Stomach (tissue), 8 donors: ENCODE measurements at regions not wholly inside any gene's neighbourhood (a gene's known extent, or its start where the extent isn't known, plus 50 kb on each side); places are given as distances from the start of the nearest gene placed in this dataset.

Experiments
- DNase-seq, 2 donors: peaks; one replicate each; pipeline versions ENCODE4 v3.0.0 to v3.0.0-alpha.2; 2013 to 2019
- H3K27ac ChIP-seq, 5 donors: fragments of 200-600 bp in 4 of 5; sonication (generic) in 4 of 5; one replicate each; pipeline ENCODE4 v1.5.1; 2013 to 2019; ENCODE audit warnings: mild to moderate bottlenecking in 1 of 5, moderate library complexity in 1 of 5
- H3K27me3 ChIP-seq, 3 donors: fragments of 200-600 bp; sonication (generic); one replicate each; pipeline ENCODE4 v1.5.1; 2017 to 2019; ENCODE audit warnings: mixed run types in 1 of 3
- H3K36me3 ChIP-seq, 4 donors: fragments of 200-600 bp; sonication (generic); 1 replicate in 3 of 4; 2 replicates in 1 of 4; pipeline ENCODE4 v1.5.1; 2016 to 2019
- H3K4me1 ChIP-seq, 4 donors: fragments of 200-600 bp; sonication (generic); one replicate each; pipeline ENCODE4 v1.5.1; 2016 to 2019
- H3K4me3 ChIP-seq, 4 donors: fragments of 200-600 bp; sonication (generic) in 3 of 4; one replicate each; pipeline ENCODE4 v1.5.1; 2016 to 2019; ENCODE audit warnings: mild to moderate bottlenecking in 1 of 4
- H3K9me3 ChIP-seq, 4 donors: fragments of 200-600 bp; sonication (generic); one replicate each; pipeline ENCODE4 v1.5.1; 2016 to 2019
- CTCF ChIP-seq, 7 experiments: fragments of 450-650 bp in 4 of 7; fragments of 200-600 bp in 3 of 7; sonication (generic) in 3 of 7; IDR thresholded peaks; one replicate each; pipeline ENCODE4 v1.5.1; 2016 to 2019; ENCODE audit warnings: antibody characterized with exemption in 7 of 7, control low read depth in 2 of 7, mild to moderate bottlenecking in 1 of 7
- EP300 ChIP-seq: sonication (generic); formaldehyde crosslinking; IDR thresholded peaks from one replicate; pipeline ENCODE4 v1.6.1; 2017; ENCODE audit warnings: antibody characterized with exemption
- POLR2A ChIP-seq, 4 donors: fragments of 450-650 bp; IDR thresholded peaks; one replicate each; pipeline ENCODE4 v1.6.1; 2016; ENCODE audit warnings: antibody characterized with exemption in 4 of 4, control low read depth in 2 of 4, mild to moderate bottlenecking in 1 of 4, moderate library complexity in 1 of 4
- POLR2AphosphoS5 ChIP-seq, 3 donors: sonication (generic); formaldehyde crosslinking; IDR thresholded peaks; one replicate each; pipeline ENCODE4 v1.6.1; 2016; ENCODE audit warnings: antibody characterized with exemption in 3 of 3
- WGBS, 5 donors: extraction: QIAGEN DNeasy Blood & Tissue Kit in 3 of 5; methylation state at CpG; one replicate each; pipeline versions ENCODE4 v1.1.5 to v1.1.7; 2013 to 2018; 5-methylcytosine and 5-hydroxymethylcytosine counted together
- intact Hi-C: fragments of 100-400 bp; cut with DNase I; formaldehyde crosslinking; loops from one replicate; pipeline ENCODE4 v1.15.1; 2023; ENCODE audit warnings: low total_unique reads
- donor health status: healthy with polysubstance abuse.
- donor health status: Bipolar disorder and iron deficiency.
- donor health status: healthy.

- H3K27me3 ChIP-seq = peaks cover 0 to 16% (median 8%) of the 10 kb centered on the region in 3 donors
- intact Hi-C loops = no loop called here
- TF ChIP-seq POLR2A (IDR thresholded peaks at IDR 0.05) = no peak
- no peak for TF ChIP-seq POLR2AphosphoS5 (IDR thresholded peaks at IDR 0.05)
- no peak for TF ChIP-seq CTCF (IDR thresholded peaks at IDR 0.05)
- no peak for TF ChIP-seq EP300
- H3K9me3 ChIP-seq = no peaks in the 10 kb centered on the region
- no peak overlapping the region for H3K27ac ChIP-seq
- no peaks in the 10 kb centered on the region for H3K36me3 ChIP-seq
- WGBS, 5 donors = 78 to 89% (median 87%) methylated on average over 1 of the region's 1 CpG
- H3K4me3 ChIP-seq = no peak overlapping the region
- peaks cover 0 to 16% (median 15%) of the 10 kb centered on the region in 4 donors for H3K4me1 ChIP-seq
- DNase-seq = no peak
These were observed 119.6 kb upstream of the ZNF92 start for GRCh38 chr7:65254061-65254460.

GRCh38 chr7:65251851-65252620 lies 121.6 kb upstream of the ZNF92 start:
- WGBS, 5 donors = 0 to 2% (median 1%) methylated on average over 22 to 64 of the region's 64 CpGs
- Histone ChIP-seq H3K9me3 (no peaks in the 10 kb centered on the region), H3K36me3 (no peaks in the 10 kb centered on the region), H3K4me3 (peak overlapping the region; percentile 56 to 90 (median 74)), H3K4me1 (peaks cover 0 to 16% (median 15%) of the 10 kb centered on the region in 4 donors), H3K27me3 (peaks cover 0 to 16% (median 8%) of the 10 kb centered on the region in 3 donors), H3K27ac (peak overlapping the region in 3 of 5 donors; percentile 7 to 69 (median 28))
- intact Hi-C loops = no loop called here
- TF ChIP-seq POLR2AphosphoS5 (IDR thresholded peaks at IDR 0.05) = no peak
- TF ChIP-seq EP300 = no peak
- TF ChIP-seq POLR2A (IDR thresholded peaks at IDR 0.05) = no peak
- TF ChIP-seq CTCF (IDR thresholded peaks at IDR 0.05) = no peak
- peak; percentile 56 to 85 for DNase-seq

- no peaks in the 10 kb centered on the region for H3K9me3 ChIP-seq
- H3K27ac ChIP-seq = no peak overlapping the region
- DNase-seq = no peak
- TF ChIP-seq EP300 (no peak), POLR2A (IDR thresholded peaks at IDR 0.05) (no peak), CTCF (IDR thresholded peaks at IDR 0.05) (no peak), POLR2AphosphoS5 (IDR thresholded peaks at IDR 0.05) (no peak)
- no peaks in the 10 kb centered on the region for H3K36me3 ChIP-seq
- H3K27me3 ChIP-seq = peaks cover 0 to 16% (median 8%) of the 10 kb centered on the region in 3 donors
- 91 to 96% (median 94%) methylated on average over 18 of the region's 18 CpGs for WGBS, 5 donors
- no peak overlapping the region for H3K4me3 ChIP-seq
- intact Hi-C loops = no loop called here
- peaks cover 0 to 16% (median 15%) of the 10 kb centered on the region in 4 donors for H3K4me1 ChIP-seq
These were observed 122.8 kb upstream of the ZNF92 start for GRCh38 chr7:65250697-65251395.

- TF ChIP-seq POLR2AphosphoS5 (IDR thresholded peaks at IDR 0.05) = no peak
- no peak for TF ChIP-seq EP300
- TF ChIP-seq CTCF (IDR thresholded peaks at IDR 0.05) = no peak
- TF ChIP-seq POLR2A (IDR thresholded peaks at IDR 0.05) = no peak
- no peak for DNase-seq
- 66 to 83% (median 75%) methylated on average over 3 of the region's 3 CpGs for WGBS, 5 donors
These were observed 123.4 kb upstream of the ZNF92 start for GRCh38 chr7:65250216-65250615.

More at GRCh38 chr7:65250216-65250615, 123.4 kb upstream of the ZNF92 start:
- no peak overlapping the region for H3K27ac ChIP-seq
- H3K4me3 ChIP-seq = no peak overlapping the region
- no peaks in the 10 kb centered on the region for H3K9me3 ChIP-seq
- H3K4me1 ChIP-seq = peaks cover 0 to 16% (median 15%) of the 10 kb centered on the region in 4 donors
- intact Hi-C loops = no loop called here
- peaks cover 0 to 16% (median 8%) of the 10 kb centered on the region in 3 donors for H3K27me3 ChIP-seq
- H3K36me3 ChIP-seq = no peaks in the 10 kb centered on the region
